ENCODE measurements at regions not wholly inside any gene's neighbourhood (a gene's known extent, or its start where the extent isn't known, plus 50 kb on each side); places are given as distances from the start of the nearest gene placed in this dataset.
"Not testable (repeated sequence)": the region's sequence is repeated elsewhere in the genome, so short reads cannot be mapped to it uniquely, and the experiment has no call there.

DNA sequence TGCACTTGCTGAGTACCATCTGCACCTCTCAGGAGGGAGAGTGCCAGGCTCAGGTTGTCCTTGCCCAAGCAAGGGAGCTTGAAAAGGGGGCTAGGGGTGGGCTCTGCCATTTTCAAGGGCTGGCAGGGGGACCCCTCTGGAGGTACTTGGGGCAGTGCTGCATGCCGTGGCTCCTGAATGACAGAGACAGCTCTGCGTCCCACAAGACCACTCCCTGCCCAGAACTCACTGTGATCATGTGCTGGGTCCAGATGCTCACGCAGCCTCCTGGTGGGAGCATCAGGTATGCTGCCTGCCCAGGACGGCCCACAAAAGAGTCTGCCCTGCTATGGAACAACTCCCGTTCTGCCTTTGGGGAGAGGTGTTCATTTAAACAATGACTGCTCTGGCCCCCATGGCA is 165.2 kb downstream of the GOLGA6L4 start:
- H3K36me3 ChIP-seq (replicated peaks in 1 of 2; ENCODE audit: control insufficient read depth in 1 of 2, insufficient read depth in 2 of 2, low read length in 1 of 2), result no peaks in the 10 kb centered on the region
- H3K4me1 ChIP-seq (ENCODE audit: control insufficient read depth in 1 of 2, insufficient read depth in 2 of 2, low read depth in 1 of 2, low read length in 1 of 2), result no peaks in the 10 kb centered on the region
- WGBS (ENCODE audit: low lambda C conversion rate), result 61% methylated on average over 3 of the region's 5 CpGs
- no peak overlapping the region for H3K9ac ChIP-seq
- H3K4me2 ChIP-seq, result no peak overlapping the region
- no peaks in the 10 kb centered on the region for H3K79me2 ChIP-seq (ENCODE audit: insufficient read depth)
- no peaks in the 10 kb centered on the region for H3K27me3 ChIP-seq (ENCODE audit: insufficient read depth)
- TF ChIP-seq EP300 (IDR thresholded peaks at IDR 0.05; ENCODE audit: borderline replicate concordance in 1 of 2, low read depth in 1 of 2, low read length in 1 of 2), result no peak
- no peak for TF ChIP-seq CHD2 (IDR thresholded peaks at IDR 0.05; ENCODE audit: low read length, partially characterized antibody)
- TF ChIP-seq RFX5 (IDR thresholded peaks at IDR 0.05; ENCODE audit: low read length), result no peak
- TF ChIP-seq SIN3A (IDR thresholded peaks at IDR 0.05; ENCODE audit: borderline replicate concordance, low read depth, low read length), result no peak
- no peak for TF ChIP-seq TEAD4 (IDR thresholded peaks at IDR 0.05; ENCODE audit: borderline replicate concordance, insufficient read depth)
- DNase-seq, result no peak
- H3K27ac ChIP-seq (ENCODE audit: low read depth in 2 of 2, low read length in 1 of 2), result no peak overlapping the region
- H3K9me3 ChIP-seq, result no peaks in the 10 kb centered on the region
- no peak overlapping the region for H2AFZ ChIP-seq (ENCODE audit: low read depth)
- CTCF ChIA-PET, result no interaction called here
- H3F3A ChIP-seq (replicated peaks; ENCODE audit: insufficient read depth), result no peaks in the 10 kb centered on the region
- POLR2A ChIA-PET, result no interaction called here
- H3K4me3 ChIP-seq (ENCODE audit: low read depth in 2 of 2, low read length in 1 of 2), result no peak overlapping the region
- no peaks in the 10 kb centered on the region for H4K20me1 ChIP-seq (ENCODE audit: insufficient read depth)
- H3K9me2 ChIP-seq, result no peaks in the 10 kb centered on the region

DNA sequence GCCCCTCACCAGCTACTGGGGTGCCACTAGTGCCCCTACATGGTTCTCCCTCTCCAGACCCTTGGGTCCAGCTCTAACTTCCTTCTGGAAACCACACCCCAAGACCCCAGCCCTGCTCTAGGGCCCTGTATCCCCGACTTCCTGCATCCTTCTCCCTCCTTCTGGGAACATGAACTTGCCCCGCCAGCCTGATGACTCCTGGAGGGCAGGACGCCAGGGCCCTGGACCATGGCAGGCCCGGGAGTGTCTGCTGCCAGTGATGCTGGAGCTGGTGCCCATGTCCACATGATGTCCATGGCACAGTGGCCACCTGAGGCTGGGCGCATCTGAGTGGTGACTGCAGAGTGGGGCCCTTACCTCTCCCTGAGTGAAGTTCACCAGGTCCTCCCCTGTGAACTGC is 165.9 kb downstream of the GOLGA6L4 start:
- H3K4me1 ChIP-seq (ENCODE audit: control insufficient read depth in 1 of 2, insufficient read depth in 2 of 2, low read depth in 1 of 2, low read length in 1 of 2); H3K79me2 ChIP-seq (ENCODE audit: insufficient read depth); DNase-seq; H3K9me3 ChIP-seq; H3K27ac ChIP-seq (ENCODE audit: low read depth in 2 of 2, low read length in 1 of 2); H3K36me3 ChIP-seq (replicated peaks in 1 of 2; ENCODE audit: control insufficient read depth in 1 of 2, insufficient read depth in 2 of 2, low read length in 1 of 2); H3K4me3 ChIP-seq (ENCODE audit: low read depth in 2 of 2, low read length in 1 of 2); H3K4me2 ChIP-seq; CTCF ChIA-PET; POLR2A ChIA-PET; H3K9ac ChIP-seq; H3F3A ChIP-seq (replicated peaks; ENCODE audit: insufficient read depth); H2AFZ ChIP-seq (ENCODE audit: low read depth); H4K20me1 ChIP-seq (ENCODE audit: insufficient read depth); H3K27me3 ChIP-seq (ENCODE audit: insufficient read depth); H3K9me2 ChIP-seq: not testable (repeated sequence)
- 73% methylated on average over 5 of the region's 5 CpGs for WGBS (ENCODE audit: low lambda C conversion rate)

DNA sequence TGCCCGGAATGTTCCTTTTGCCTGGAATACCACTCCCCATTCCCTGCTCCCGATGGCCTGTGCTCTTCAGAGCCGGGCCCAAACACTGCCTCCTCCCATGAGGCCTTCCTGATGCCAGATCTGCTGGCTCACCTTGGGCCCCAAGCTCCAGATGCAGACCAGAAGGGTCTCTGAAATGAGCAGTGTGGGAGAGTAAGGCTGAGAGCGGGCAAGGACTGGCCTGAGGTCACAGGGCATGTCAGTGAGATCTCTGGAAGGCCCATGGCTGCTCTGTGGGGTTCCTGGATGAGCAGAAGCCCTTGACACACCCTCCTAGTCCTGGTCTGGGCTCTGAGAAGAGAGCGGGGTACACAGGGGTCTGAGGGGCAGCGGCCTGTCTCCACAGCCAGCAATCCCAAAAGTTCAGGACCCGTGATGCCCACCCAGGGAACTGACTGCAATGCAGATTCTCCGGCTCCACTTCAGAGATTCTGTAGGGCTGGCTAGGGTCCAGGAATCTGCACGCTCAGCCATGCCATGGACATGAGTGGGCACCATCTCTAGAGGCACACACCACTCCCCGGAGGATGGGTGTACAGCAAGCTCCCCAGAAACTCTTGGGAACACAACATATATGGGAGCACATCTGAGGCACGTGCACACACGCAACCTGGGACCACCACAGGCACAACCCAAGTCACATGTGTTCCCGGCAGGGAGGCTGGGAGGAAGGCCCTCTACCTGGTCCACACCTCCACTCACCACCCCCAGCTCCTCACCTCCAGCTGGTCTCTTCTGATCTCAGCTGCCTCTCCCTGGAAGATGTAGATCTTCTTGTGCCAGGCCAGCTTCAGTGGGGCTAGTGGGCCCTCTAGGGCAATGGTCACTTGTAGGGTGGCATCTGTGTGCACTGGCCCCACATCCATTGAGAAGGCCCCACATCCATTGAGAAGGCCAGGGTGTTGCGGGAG is 166.6 kb downstream of the GOLGA6L4 start:
- H3K9me3 ChIP-seq, result not testable (repeated sequence)

More for the DNA sequence above, 166.6 kb downstream of the GOLGA6L4 start:
- H4K20me1 ChIP-seq (ENCODE audit: insufficient read depth); H3K36me3 ChIP-seq (replicated peaks in 1 of 2; ENCODE audit: control insufficient read depth in 1 of 2, insufficient read depth in 2 of 2, low read length in 1 of 2); H3K4me1 ChIP-seq (ENCODE audit: control insufficient read depth in 1 of 2, insufficient read depth in 2 of 2, low read depth in 1 of 2, low read length in 1 of 2); DNase-seq; CTCF ChIA-PET; H3F3A ChIP-seq (replicated peaks; ENCODE audit: insufficient read depth); H3K4me2 ChIP-seq; H3K4me3 ChIP-seq (ENCODE audit: low read depth in 2 of 2, low read length in 1 of 2); POLR2A ChIA-PET; H3K79me2 ChIP-seq (ENCODE audit: insufficient read depth); H3K9me2 ChIP-seq; H3K27me3 ChIP-seq (ENCODE audit: insufficient read depth); H3K9ac ChIP-seq; H2AFZ ChIP-seq (ENCODE audit: low read depth); H3K27ac ChIP-seq (ENCODE audit: low read depth in 2 of 2, low read length in 1 of 2): not testable (repeated sequence)
- WGBS (ENCODE audit: low lambda C conversion rate), result 87% methylated on average over 9 of the region's 14 CpGs
